GM21576 (cell line): ENCODE measurements at regions not wholly inside any gene's neighbourhood (a gene's known extent, or its start where the extent isn't known, plus 50 kb on each side); places are given as distances from the start of the nearest gene placed in this dataset.

ENCODE experiments used
- ATAC-seq: cut with Tn5 transposase; IDR thresholded peaks from one replicate; pipeline ENCODE4 v1.9.1; 2021; ENCODE audit warnings: mild to moderate bottlenecking, moderate library complexity; ENCODE audit not compliant: unreplicated experiment

- no peak for ATAC-seq
These were observed 391.2 kb upstream of the ADGRL3 start for GRCh38 chr4:60808726-60809485.

- no peak for ATAC-seq
These were observed 390.7 kb upstream of the ADGRL3 start for GRCh38 chr4:60809486-60809800.

GRCh38 chr4:60812811-60813210, 387.3 kb upstream of the ADGRL3 start:
- ATAC-seq = no peak

- ATAC-seq = no peak
These were observed 385.6 kb upstream of the ADGRL3 start for GRCh38 chr4:60814549-60814948.

- no peak for ATAC-seq
These were observed 382.5 kb upstream of the ADGRL3 start for GRCh38 chr4:60817609-60818008.

- ATAC-seq = no peak
These were observed 377.1 kb upstream of the ADGRL3 start for GRCh38 chr4:60822986-60823385.

GRCh38 chr4:60840020-60840419, 360.1 kb upstream of the ADGRL3 start:
- ATAC-seq = no peak

GRCh38 chr4:60846678-60847077, 353.4 kb upstream of the ADGRL3 start:
- no peak for ATAC-seq

GRCh38 chr4:60847614-60848013, 352.5 kb upstream of the ADGRL3 start:
- no peak for ATAC-seq

GRCh38 chr4:60857130-60857753, 342.9 kb upstream of the ADGRL3 start:
- no peak for ATAC-seq

GRCh38 chr4:60863442-60863841, 336.7 kb upstream of the ADGRL3 start:
- ATAC-seq = no peak

- ATAC-seq = no peak
These were observed 334.9 kb upstream of the ADGRL3 start for GRCh38 chr4:60865273-60865672.

- ATAC-seq = no peak
These were observed 331.7 kb upstream of the ADGRL3 start for GRCh38 chr4:60868232-60868960.

GRCh38 chr4:60879135-60879701, 320.9 kb upstream of the ADGRL3 start:
- no peak for ATAC-seq

GRCh38 chr4:60884587-60884986, 315.5 kb upstream of the ADGRL3 start:
- ATAC-seq = no peak

- ATAC-seq = no peak
These were observed 315.1 kb upstream of the ADGRL3 start for GRCh38 chr4:60885011-60885410.

GRCh38 chr4:60890743-60891142, 309.4 kb upstream of the ADGRL3 start:
- ATAC-seq = no peak

- no peak for ATAC-seq
These were observed 308.2 kb upstream of the ADGRL3 start for GRCh38 chr4:60891947-60892346.

- ATAC-seq = no peak
These were observed 302.7 kb upstream of the ADGRL3 start for GRCh38 chr4:60897415-60897814.

- ATAC-seq = no peak
These were observed 295.0 kb upstream of the ADGRL3 start for GRCh38 chr4:60905162-60905561.

- no peak for ATAC-seq
These were observed 289.0 kb upstream of the ADGRL3 start for GRCh38 chr4:60911127-60911526.

- ATAC-seq = no peak
These were observed 287.1 kb upstream of the ADGRL3 start for GRCh38 chr4:60913002-60913401.
